Islet of Langerhans (tissue), 1 donor: ENCODE measurements at regions not wholly inside any gene's neighbourhood (a gene's known extent, or its start where the extent isn't known, plus 50 kb on each side); places are given as distances from the start of the nearest gene placed in this dataset.

Experiments
- FAIRE-seq: peaks from one replicate; lab custom pipeline; 2011; peaks lifted over from hg19 to GRCh38; lab: Jason Lieb, UNC

- FAIRE-seq, result no peak
These were observed 94.3 kb downstream of the IRX2 start for GRCh38 chr5:2657151-2657550.

- FAIRE-seq, result no peak
These were observed 95.3 kb downstream of the IRX2 start for GRCh38 chr5:2656206-2656605.

DNA sequence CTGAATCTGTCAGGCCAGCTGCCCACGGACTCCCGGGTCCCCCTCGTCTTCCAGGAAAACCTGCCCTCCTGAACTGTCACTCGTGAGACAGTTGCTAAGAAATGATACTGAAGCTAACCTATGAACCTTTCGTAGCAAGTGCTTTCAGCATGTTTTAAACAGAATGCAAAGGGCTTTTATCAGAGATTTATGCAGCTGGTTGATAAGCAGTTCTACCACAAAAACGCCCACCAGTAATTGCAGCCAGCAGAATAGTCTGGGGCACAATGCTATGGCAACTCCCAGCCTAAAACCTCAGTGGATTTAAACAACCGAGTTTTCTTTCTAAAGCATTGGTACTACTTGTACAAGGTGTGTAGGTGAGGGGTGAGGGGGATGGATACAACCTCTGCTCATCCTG, 97.5 kb downstream of the IRX2 start:
- FAIRE-seq, result no peak

- no peak for FAIRE-seq
These were observed 100.4 kb downstream of the IRX2 start for GRCh38 chr5:2651116-2651515.

- no peak for FAIRE-seq
These were observed 108.7 kb downstream of the IRX2 start for GRCh38 chr5:2642684-2643345.

DNA sequence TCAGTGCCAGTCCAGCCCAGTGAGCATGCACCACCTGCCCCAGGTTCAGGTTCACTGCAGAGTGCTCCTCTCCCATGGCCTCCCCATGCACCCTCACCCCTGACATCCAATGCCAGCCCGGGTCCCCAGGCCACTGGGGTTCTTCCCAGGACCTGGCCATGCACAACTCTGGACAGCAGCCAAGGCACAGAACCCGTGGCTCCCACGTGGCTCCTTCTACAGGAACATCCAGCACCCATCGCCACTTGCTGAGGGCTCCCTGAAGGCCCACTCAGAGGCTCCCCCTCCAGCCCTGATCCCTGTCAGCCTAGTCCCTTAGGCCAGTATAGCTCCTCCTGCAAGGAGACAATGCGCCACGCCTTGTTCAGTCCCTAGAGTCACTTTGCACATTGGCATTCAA, 110.8 kb downstream of the IRX2 start:
- FAIRE-seq, result no peak

DNA sequence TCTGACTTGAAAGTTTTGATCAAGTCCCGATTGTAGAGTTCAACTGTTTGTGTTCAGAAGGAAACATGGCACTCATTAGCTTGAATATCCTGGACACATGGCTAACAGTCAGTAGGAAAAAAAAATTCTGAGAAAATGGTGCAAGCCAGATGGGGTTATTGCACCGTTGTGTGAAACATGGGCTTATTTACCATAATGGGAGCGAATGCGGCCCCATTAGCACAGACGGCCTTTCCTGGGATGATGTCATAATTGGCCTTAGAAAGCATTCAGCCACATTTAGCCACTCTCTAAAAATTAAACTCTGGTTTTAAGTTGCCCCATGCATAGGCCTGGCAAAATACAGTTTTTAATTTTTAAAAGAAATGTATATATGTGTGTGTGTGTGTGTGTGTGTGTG, 112.1 kb downstream of the IRX2 start:
- FAIRE-seq, result no peak

GRCh38 chr5:2634399-2635176, 116.9 kb downstream of the IRX2 start:
- no peak for FAIRE-seq

- FAIRE-seq, result no peak
These were observed 117.5 kb downstream of the IRX2 start for GRCh38 chr5:2633992-2634391.

DNA sequence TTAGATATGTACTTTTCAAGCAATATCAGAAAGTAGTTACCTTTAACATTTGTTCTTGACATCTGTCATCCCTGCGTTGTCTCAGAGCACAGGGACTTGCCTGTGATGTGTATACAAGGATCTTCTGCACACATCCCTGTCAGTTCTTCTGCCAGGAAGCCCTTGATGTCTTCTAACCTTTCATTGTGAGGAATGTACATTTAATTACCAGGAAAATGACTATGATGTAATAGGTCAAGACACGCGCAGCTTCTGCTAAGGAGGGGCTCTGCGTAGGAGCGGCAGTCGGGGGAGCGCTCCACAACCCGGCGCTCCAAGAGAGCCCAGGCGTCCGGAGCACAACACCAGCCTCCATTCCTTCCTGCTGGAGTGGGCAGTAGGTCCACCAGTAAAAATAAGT, 119.7 kb downstream of the IRX2 start:
- no peak for FAIRE-seq

GRCh38 chr5:2629045-2629444, 122.4 kb downstream of the IRX2 start:
- no peak for FAIRE-seq

- no peak for FAIRE-seq
These were observed 123.6 kb downstream of the IRX2 start for GRCh38 chr5:2627867-2628266.

DNA sequence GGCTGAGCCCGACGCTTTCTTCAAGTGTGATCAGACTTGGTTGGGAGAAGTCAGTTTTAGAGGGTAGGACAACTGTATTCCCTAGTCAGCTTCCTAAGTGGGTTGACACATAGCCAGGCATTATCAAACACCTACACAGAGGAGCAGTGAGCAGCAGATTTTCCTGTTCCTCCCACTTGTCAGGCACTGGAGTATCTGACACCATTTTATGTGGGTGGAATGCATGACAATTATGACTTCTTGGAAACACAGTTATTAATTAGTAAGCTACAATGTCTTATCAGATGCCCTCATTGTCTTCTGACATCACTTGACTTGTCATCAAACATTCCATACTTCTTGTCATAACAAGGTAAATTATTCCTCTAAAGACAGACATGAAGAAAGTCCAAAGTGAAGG, 124.9 kb downstream of the IRX2 start:
- FAIRE-seq, result no peak

- no peak for FAIRE-seq
These were observed 128.6 kb downstream of the IRX2 start for GRCh38 chr5:2622866-2623265.

DNA sequence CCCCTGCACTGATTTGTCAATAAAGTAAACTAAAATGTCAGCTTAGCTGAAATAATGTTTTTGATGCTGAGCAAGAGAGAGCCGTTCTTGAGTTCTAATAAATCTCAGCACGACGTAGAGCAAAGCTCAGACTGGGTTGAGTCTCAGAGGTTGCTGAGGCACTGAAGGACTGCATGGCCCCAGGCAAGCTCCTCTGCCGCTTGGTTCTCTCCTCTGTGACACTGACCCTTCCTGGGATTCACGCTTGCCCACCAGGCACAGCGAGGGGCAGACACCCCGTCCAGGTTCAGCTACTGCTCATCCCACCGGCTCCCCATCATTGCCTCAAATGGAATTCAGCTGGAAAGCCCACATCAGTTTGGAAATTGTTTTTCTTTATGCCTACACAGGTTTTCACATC, 129.8 kb downstream of the IRX2 start:
- no peak for FAIRE-seq

DNA sequence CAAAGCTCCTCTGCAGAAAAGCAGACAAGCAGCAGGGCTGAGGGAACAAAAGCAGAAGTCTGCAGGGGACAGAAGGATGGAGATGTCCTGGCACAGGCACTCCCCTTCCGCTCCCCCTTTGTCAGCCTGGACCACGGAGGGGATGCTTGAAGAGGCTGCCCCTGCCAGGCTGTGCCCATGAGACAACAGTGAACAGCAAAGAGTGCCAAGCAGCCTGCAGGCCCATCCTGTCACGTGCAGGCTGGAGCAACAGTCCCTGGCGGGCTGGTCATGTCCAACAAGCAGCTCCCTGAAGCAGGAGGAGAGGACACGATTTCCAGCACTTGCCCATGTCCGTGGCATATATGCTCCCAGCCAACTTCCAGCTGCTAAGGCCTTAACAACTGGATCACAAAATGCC, 132.3 kb downstream of the IRX2 start:
- no peak for FAIRE-seq

- FAIRE-seq, result no peak
These were observed 134.0 kb downstream of the IRX2 start for GRCh38 chr5:2617461-2617860.

DNA sequence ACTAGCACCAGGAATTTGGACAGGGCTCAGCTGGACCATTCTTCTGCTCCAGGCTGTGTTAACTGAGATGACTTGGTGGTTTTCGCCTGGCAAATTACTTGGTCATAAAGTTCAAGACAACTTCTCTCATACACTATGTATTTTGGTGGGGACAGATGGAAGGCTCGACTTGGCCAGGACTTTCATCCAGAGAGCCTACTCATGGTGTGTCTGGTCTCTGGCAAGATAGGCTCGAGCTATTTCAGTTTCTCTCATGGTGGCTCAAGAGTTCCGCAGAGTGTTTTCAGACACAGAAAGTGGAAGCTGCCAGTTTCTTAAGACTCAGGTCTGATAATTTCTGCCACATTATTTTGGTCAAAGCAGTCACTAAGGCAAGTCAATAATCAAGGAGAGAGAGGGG, 135.6 kb downstream of the IRX2 start:
- FAIRE-seq, result no peak

GRCh38 chr5:2614571-2614970, 136.9 kb downstream of the IRX2 start:
- no peak for FAIRE-seq

- FAIRE-seq, result no peak
These were observed 139.8 kb downstream of the IRX2 start for GRCh38 chr5:2611659-2612058.

GRCh38 chr5:2610986-2611385, 140.5 kb downstream of the IRX2 start:
- FAIRE-seq, result no peak

- no peak for FAIRE-seq
These were observed 143.1 kb downstream of the IRX2 start for GRCh38 chr5:2608391-2608790.

DNA sequence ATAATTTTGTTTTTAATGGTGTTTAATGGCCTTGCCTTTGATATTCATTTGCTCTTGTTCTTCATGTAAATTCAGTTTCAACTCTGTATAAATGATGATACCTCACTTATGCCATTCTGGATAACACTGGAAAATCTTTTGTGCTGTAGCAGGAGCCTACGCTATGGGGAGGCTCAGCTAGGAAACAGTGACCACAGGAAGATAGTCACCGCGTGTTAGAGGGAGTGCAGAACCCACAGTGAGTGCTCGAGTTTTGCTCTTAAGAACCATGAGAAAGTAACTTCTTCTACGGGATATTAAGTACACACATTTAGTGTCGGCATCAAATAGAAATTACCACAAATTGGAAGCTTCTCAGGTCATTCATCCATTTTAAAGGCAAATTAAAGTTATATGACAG, 143.9 kb downstream of the IRX2 start:
- no peak for FAIRE-seq

DNA sequence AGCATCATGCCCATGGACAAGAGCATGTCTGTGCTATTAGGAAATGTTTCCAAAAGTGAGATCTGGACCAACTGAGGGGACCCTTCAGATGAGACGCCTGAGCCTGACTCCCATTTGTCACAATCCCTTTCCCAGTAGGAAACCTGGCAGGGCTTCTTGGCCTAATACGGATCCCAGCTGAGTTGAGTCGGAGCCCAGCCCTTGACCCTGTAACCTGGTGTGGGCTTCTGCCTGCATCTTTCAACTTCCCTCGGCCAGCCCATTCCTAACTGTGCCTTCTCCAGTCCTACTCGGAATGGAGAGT, 148.3 kb downstream of the IRX2 start:
- FAIRE-seq, result no peak
